K562 (cell line): ENCODE measurements at regions not wholly inside any gene's neighbourhood (a gene's known extent, or its start where the extent isn't known, plus 50 kb on each side); places are given as distances from the start of the nearest gene placed in this dataset.

Experiments
- CGGBP1 ChIP-seq: fragments of 250-450 bp; sonication (Bioruptor Pico); IDR thresholded peaks from 2 replicates; pipeline ENCODE4 v1.9.0; 2021; ENCODE audit warnings: mild to moderate bottlenecking
- FOS ChIP-seq: IDR thresholded peaks from 3 replicates; pipeline ENCODE4 v1.6.1; 2011; ENCODE audit not compliant: insufficient read length; ENCODE audit errors: extremely low read depth
- KLF1 ChIP-seq: fragments of 450-650 bp; IDR thresholded peaks from 2 replicates; pipeline ENCODE4 v1.6.1; 2016; ENCODE audit warnings: missing genetic modification characterization, missing compliant biosample characterization
- MIER1 ChIP-seq: fragments of 450-650 bp; IDR thresholded peaks from 2 replicates; pipeline ENCODE4 v1.6.1; 2016; ENCODE audit warnings: antibody characterized with exemption, mild to moderate bottlenecking, low read depth
- PTBP1 ChIP-seq: fragments of 200-400 bp; formaldehyde crosslinking; IDR thresholded peaks from 2 replicates; pipeline ENCODE4 v1.6.1; 2017; ENCODE audit warnings: low read depth, low read length
- SREBF1 ChIP-seq: fragments of 150-350 bp; IDR thresholded peaks from 2 replicates; pipeline ENCODE4 v1.6.1; 2014; ENCODE audit warnings: antibody characterized with exemption, low read depth, low read length, borderline replicate concordance
- SRSF1 ChIP-seq: fragments of 200-400 bp; formaldehyde crosslinking; IDR thresholded peaks from 2 replicates; pipeline ENCODE4 v1.6.1; 2017; ENCODE audit warnings: mild to moderate bottlenecking, low read depth, low read length, moderate library complexity
- STAT6 ChIP-seq: sonication (generic); formaldehyde crosslinking; IDR thresholded peaks from 2 replicates; pipeline ENCODE4 v1.8.1; 2023; ENCODE audit warnings: mild to moderate bottlenecking, missing genetic modification reagents
- ZNF384 ChIP-seq: IDR thresholded peaks from 2 replicates; pipeline ENCODE4 v1.6.1; 2012; ENCODE audit warnings: low read depth, low read length, improper control_type of control experiment
- TF ChIP-seq, protein P1 (sequence below), 2 experiments: fragments of 450-650 bp; formaldehyde crosslinking in 1 of 2; IDR thresholded peaks; 2 replicates each; pipeline versions ENCODE4 v1.4.0 to v1.6.1; 2014 to 2020; ENCODE audit warnings: mild to moderate bottlenecking in 2 of 2, borderline replicate concordance in 1 of 2, low read depth in 1 of 2
- TF ChIP-seq, protein P2 (sequence below): sonication (generic); formaldehyde crosslinking; IDR thresholded peaks from 2 replicates; pipeline ENCODE4 v1.8.0; 2022; ENCODE audit warnings: mild to moderate bottlenecking, missing genetic modification reagents

GRCh38 chr12:92403210-92404175 is 257.8 kb upstream of the BTG1 start (continued):
- TF ChIP-seq, protein P1, sequence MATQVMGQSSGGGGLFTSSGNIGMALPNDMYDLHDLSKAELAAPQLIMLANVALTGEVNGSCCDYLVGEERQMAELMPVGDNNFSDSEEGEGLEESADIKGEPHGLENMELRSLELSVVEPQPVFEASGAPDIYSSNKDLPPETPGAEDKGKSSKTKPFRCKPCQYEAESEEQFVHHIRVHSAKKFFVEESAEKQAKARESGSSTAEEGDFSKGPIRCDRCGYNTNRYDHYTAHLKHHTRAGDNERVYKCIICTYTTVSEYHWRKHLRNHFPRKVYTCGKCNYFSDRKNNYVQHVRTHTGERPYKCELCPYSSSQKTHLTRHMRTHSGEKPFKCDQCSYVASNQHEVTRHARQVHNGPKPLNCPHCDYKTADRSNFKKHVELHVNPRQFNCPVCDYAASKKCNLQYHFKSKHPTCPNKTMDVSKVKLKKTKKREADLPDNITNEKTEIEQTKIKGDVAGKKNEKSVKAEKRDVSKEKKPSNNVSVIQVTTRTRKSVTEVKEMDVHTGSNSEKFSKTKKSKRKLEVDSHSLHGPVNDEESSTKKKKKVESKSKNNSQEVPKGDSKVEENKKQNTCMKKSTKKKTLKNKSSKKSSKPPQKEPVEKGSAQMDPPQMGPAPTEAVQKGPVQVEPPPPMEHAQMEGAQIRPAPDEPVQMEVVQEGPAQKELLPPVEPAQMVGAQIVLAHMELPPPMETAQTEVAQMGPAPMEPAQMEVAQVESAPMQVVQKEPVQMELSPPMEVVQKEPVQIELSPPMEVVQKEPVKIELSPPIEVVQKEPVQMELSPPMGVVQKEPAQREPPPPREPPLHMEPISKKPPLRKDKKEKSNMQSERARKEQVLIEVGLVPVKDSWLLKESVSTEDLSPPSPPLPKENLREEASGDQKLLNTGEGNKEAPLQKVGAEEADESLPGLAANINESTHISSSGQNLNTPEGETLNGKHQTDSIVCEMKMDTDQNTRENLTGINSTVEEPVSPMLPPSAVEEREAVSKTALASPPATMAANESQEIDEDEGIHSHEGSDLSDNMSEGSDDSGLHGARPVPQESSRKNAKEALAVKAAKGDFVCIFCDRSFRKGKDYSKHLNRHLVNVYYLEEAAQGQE (IDR thresholded peaks at IDR 0.05; ENCODE audit: borderline replicate concordance), result peak; percentile 46; the same call in 1 of the 2 replicates
- TF ChIP-seq, protein P1 (CRISPR knock-in tag; IDR thresholded peaks at IDR 0.05; ENCODE audit: low read depth), result no peak
- no peak for TF ChIP-seq CGGBP1
- TF ChIP-seq SREBF1, result no peak
- no peak for TF ChIP-seq PTBP1
- no peak for TF ChIP-seq MIER1
- TF ChIP-seq STAT6 (CRISPR knock-in tag), result no peak
- TF ChIP-seq ZNF384, result no peak
- TF ChIP-seq FOS, result no peak
- no peak for TF ChIP-seq SRSF1
- TF ChIP-seq, protein P2, sequence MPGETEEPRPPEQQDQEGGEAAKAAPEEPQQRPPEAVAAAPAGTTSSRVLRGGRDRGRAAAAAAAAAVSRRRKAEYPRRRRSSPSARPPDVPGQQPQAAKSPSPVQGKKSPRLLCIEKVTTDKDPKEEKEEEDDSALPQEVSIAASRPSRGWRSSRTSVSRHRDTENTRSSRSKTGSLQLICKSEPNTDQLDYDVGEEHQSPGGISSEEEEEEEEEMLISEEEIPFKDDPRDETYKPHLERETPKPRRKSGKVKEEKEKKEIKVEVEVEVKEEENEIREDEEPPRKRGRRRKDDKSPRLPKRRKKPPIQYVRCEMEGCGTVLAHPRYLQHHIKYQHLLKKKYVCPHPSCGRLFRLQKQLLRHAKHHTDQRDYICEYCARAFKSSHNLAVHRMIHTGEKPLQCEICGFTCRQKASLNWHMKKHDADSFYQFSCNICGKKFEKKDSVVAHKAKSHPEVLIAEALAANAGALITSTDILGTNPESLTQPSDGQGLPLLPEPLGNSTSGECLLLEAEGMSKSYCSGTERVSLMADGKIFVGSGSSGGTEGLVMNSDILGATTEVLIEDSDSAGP (CRISPR knock-in tag), result no peak
- TF ChIP-seq KLF1 (tag), result no peak
